ENCODE measurements at regions not wholly inside any gene's neighbourhood (a gene's known extent, or its start where the extent isn't known, plus 50 kb on each side); places are given as distances from the start of the nearest gene placed in this dataset.

DNA sequence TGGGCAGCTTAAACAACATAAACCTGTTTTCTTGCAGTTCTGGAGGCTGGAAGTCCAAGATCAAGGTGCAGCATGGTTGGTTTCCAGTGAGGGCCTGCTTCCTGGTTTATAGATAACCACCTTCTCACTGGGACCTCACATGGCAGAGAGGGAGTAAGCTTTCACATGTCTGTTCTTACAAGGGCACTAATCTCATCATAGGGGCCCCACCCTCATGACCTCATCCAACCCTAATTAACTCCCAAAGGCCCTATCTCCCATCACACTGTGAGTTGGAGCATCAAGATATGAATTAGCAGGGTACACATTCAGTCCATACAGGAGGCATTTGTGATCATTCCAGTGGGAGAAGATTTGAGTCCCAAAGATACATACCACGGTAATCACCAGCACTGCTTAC, 50.5 kb upstream of the GRIN2A start:
- DNase-seq (ENCODE audit: insufficient read length, low spot score) (no peak), FAIRE-seq (no peak)
- TF ChIP-seq, protein P1, sequence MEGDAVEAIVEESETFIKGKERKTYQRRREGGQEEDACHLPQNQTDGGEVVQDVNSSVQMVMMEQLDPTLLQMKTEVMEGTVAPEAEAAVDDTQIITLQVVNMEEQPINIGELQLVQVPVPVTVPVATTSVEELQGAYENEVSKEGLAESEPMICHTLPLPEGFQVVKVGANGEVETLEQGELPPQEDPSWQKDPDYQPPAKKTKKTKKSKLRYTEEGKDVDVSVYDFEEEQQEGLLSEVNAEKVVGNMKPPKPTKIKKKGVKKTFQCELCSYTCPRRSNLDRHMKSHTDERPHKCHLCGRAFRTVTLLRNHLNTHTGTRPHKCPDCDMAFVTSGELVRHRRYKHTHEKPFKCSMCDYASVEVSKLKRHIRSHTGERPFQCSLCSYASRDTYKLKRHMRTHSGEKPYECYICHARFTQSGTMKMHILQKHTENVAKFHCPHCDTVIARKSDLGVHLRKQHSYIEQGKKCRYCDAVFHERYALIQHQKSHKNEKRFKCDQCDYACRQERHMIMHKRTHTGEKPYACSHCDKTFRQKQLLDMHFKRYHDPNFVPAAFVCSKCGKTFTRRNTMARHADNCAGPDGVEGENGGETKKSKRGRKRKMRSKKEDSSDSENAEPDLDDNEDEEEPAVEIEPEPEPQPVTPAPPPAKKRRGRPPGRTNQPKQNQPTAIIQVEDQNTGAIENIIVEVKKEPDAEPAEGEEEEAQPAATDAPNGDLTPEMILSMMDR (IDR thresholded peaks at IDR 0.05; ENCODE audit: insufficient read depth, missing control alignments): no peak

DNA sequence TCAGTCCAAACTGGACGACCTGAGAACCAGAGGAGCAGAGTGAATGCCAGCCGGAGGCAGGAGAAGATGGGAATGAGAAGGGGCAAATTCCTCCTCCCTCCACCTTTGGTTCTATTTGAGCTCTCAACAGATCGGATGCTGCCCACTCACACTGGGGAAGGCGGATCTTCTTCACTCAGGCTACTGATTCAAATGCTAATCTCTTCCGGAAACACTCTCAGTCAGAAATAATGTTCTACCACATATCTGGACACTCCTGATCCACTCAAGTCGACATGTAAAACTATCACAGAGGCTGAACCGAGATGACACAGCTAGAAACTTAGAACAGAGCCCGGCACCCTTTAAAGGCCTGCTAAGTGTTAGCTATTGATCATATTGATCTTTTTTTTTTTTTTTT, 57.4 kb upstream of the GRIN2A start:
- TF ChIP-seq, protein P1 (IDR thresholded peaks at IDR 0.05; ENCODE audit: insufficient read depth, missing control alignments): no peak
- no peak for DNase-seq (ENCODE audit: insufficient read length, low spot score)
- FAIRE-seq: no peak

DNA sequence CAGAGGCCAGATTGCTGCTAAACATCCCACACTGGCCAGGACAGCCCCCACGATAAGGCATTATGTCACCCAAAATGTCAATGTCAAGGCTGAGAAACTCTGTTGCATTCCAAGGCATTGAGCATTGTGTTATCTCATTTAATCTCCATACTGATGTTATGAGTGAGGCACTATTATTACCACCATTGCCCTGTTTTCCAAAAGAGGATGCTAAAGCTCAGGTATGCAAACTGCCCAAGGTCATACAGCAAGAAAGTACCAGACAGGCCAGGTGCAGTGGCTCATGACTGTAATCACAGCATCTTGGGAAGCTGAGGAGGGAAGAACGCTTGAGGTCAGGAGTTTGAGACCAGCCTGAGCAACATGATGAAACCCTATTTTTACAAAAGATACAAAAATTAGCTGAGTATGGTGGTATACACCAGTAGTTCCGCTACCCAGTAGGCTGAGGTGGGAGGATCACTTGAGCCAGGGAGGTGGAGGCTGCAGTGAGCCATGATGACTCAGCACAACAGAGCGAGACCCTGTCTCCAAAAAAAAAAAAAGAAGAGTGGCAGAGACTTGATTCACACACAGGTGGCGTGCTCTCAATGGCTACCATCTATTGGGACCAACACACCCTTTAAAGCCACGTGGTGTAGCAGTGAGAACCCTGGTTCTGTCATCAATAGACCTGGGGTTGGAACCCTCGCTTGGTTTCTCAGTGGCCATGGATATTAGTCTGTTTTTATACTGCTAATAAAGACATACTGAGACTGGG, 58.8 kb upstream of the GRIN2A start:
- TF ChIP-seq, protein P1 (IDR thresholded peaks at IDR 0.05; ENCODE audit: insufficient read depth, missing control alignments): no peak
- DNase-seq (ENCODE audit: insufficient read length, low spot score) (no peak), FAIRE-seq (no peak)

DNA sequence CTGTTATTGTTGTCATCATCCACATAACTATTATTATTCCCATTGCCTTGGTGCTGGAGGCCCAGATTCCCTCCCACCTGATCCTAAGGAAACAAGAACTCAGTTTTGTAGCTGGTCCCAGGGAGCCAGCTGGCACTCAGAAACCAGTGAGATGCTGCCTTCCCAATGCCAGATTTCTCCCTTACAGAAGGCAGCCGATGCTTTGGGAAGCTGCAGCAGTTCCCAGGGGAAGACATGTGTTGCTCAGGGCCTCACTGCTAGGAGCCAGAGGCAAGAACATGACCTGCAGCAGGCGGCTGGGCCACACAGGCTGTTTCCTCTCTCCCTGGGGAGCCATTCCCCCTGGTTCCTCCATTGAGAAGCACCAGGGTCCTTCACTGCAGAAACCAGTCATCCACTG, 59.9 kb upstream of the GRIN2A start:
- no peak for FAIRE-seq

DNA sequence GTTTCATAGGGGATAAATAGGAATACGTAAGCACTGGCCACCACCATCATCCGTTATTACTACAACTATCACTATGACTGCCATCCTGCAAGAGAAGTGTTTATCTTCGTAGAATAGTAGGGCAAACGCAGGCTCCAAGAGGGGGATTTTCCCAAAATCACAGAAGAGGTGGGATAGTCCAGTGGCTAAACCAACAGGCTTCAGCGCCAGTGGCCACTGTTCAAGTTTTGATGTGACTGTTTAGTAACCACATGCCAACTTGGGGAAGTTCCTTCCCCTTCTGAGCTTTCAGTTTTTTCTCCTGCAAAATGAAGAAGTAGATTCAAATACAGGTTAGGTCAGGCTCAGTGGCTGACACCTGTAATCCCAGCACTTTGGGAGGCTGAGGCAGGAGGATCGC, 60.7 kb upstream of the GRIN2A start:
- DNase-seq (ENCODE audit: insufficient read length, low spot score) (no peak), FAIRE-seq (no peak)
- TF ChIP-seq, protein P1 (IDR thresholded peaks at IDR 0.05; ENCODE audit: insufficient read depth, missing control alignments): no peak

More for the DNA sequence above, 59.9 kb upstream of the GRIN2A start:
- no peak for DNase-seq (ENCODE audit: insufficient read length, low spot score)
- TF ChIP-seq, protein P1 (IDR thresholded peaks at IDR 0.05; ENCODE audit: insufficient read depth, missing control alignments): no peak

DNA sequence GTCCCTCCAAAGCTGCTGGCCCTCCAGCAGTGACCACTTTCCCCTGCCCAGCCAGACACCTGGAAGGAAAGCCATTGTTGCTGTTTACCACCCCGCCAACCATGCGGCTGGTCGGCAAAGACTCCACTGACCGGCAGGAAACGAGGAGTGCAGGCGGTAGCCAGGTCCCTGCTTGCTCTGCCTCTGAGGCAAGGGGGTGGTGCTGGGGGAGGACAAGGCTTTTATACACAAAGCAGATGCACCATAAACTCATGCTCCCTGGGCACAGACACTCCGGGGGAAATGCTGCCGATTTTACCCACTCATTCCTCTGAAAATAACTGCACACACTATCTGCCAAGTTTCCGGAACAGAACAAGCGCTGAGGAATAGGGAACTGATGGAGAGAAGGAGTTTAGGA, 62.8 kb upstream of the GRIN2A start:
- DNase-seq (ENCODE audit: insufficient read length, low spot score): no peak
- TF ChIP-seq, protein P1 (IDR thresholded peaks at IDR 0.05; ENCODE audit: insufficient read depth, missing control alignments): no peak

DNA sequence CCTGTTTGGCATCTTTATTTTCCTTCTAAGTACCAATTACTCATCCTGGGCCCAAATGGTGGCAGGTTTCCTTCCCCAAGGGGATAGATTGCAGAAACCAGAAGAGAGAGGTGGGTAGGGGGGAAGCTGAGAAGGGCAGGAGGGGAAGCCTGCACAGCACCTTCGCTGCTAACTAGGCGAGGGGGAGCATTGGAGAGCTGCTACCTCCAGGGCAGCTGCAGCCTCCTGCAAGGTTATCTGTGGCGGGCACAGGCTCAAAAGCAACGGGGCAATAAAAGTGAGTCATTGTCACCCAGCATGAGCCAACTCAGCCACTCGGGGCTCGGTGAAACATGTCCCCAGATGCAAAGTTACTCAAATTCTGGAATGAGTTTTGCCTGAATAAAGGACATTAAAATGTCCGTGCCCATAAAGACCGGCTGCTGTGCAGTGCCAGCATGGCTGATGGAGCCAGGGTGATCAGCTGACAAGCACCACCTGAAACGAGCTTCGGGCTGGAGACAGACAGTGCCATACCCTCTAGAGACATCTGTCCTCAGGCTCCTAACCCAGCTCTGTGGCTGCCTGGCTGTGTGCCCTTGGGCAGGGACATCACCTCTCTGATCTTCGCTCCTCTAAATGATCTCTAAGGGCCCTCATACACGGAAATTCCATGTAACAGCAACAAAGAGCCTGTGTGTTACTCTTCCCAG, 68.1 kb upstream of the GRIN2A start:
- FAIRE-seq (no peak), DNase-seq (ENCODE audit: insufficient read length, low spot score) (no peak)
- TF ChIP-seq, protein P1 (IDR thresholded peaks at IDR 0.05; ENCODE audit: insufficient read depth, missing control alignments): no peak

More for the DNA sequence above, 62.8 kb upstream of the GRIN2A start:
- no peak for FAIRE-seq

Measured in D721Med (cell line).